ENCODE measurements at regions not wholly inside any gene's neighbourhood (a gene's known extent, or its start where the extent isn't known, plus 50 kb on each side); places are given as distances from the start of the nearest gene placed in this dataset.
"Not testable (repeated sequence)": the region's sequence is repeated elsewhere in the genome, so short reads cannot be mapped to it uniquely, and the experiment has no call there.

GRCh38 chr13:69649063-69649392 is 458.6 kb upstream of the ATXN8OS start:
- no peak for FAIRE-seq

GRCh38 chr13:69648340-69649062 is 459.1 kb upstream of the ATXN8OS start:
- FAIRE-seq = no peak

- no peak for FAIRE-seq
Observed at GRCh38 chr13:69644447-69644846, 463.2 kb upstream of the ATXN8OS start.

GRCh38 chr13:69641773-69642172 is 465.9 kb upstream of the ATXN8OS start:
- FAIRE-seq = no peak

DNA sequence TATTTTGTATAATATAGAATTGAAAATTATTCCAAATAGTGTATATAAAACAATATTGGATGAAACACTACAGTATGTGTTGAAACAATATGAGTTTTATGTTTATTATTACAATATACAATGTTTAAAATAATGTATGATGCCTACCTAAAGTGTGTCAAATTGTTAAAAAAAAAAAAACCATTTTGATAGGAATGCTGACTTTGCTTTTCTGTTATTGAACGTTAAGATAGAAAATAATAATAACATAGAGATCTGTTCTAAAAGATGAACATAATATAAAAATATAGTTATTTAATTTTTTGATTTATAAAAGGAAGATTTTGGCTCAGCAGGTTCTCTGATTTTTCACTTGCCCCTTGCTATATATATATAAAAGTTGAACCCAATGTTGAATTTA is 474.6 kb upstream of the ATXN8OS start:
- FAIRE-seq = no peak

DNA sequence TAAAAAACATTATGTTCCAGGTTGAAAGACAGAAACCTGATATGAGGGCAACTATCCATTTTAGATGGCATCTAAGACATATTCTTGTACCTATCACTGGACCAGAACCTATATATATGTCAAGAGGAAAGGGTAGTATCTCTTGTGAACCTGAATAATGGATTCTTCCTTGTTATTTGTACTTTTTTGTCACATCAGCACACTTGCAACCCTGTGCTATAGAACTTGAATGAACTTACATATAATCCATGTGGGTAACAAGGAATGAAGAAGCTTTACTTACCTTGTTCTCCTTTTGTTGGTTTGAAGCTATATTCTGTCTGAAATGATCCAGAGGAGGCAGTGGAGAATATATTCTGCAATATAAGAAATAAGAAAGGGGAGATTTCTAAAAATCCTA is 483.7 kb upstream of the ATXN8OS start:
- no peak for FAIRE-seq

DNA sequence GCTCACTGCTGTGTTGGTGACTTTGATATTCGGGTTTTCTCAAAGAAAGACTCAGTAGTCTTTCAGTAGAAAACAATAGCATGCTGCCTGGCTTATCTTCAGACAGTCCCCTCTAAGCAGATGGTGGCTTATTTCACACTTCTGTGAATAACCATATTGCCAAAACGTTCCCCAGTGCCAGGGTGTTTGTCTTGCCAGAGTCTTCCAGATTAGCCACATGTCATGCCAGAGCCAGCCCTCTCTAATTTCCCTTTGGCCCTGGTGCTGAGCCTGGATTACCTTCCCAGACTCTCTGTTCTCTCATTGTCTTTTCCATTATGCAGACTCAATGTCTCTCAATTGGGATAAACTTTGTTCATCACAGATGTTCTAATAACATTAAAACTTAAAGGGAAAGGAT is 488.0 kb upstream of the ATXN8OS start:
- no peak for FAIRE-seq

- FAIRE-seq = no peak
Observed at GRCh38 chr13:69618838-69619237, 488.8 kb upstream of the ATXN8OS start.

DNA sequence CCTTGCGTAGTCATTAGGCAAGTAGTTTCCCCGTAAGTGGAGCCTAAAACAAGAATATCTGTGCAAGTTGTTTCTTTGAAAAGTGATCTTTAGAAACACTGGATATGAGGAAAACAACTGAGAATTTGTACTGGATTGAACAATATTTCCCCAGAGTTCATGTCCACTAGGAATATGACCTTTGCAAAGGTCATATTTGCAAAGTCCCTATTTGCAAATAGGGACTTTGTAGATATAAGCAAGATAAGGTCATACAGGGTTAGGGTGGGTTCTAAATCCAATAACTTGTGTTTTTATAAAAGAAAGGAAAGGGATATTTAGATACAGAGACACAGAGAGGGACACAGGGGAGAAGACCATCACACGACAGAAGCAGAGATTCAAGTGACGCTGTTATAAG is 489.2 kb upstream of the ATXN8OS start:
- no peak for FAIRE-seq

GRCh38 chr13:69617587-69617986 is 490.0 kb upstream of the ATXN8OS start:
- FAIRE-seq = no peak

DNA sequence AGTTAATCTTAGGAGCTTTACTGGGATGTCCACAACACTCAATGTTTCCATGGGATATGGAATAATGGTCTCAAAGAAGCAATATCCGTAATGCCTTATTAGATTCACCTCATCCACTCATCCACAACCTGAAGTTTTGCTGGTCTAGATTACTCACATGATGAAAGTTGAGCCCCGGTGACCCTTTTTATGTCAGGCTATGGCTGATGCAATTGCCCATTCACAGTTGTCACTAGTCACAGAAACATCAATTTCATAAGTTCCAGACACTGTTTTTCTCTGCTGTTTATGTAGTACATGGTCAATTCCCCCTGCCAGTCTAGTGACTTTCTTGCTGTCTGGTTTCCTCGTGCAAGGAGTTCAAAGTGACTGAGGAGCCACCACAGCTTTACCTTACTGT is 491.2 kb upstream of the ATXN8OS start:
- FAIRE-seq = no peak

DNA sequence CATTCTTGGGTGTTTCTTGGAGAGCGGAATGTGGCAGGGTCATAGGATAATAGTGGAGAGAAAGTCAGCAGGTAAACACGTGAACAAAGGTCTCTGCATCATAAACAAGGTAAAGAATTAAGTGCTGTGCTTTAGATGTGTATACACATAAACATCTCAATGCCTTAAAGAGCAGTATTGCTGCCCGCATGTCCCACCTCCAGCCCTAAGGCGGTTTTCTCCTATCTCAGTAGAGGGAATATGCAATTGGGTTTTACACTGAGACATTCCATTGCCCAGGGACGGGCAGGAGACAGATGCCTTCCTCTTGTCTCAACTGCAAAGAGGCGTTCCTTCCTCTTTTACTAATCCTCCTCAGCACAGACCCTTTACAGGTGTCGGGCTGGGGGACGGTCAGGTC is 492.6 kb upstream of the ATXN8OS start:
- FAIRE-seq = not testable (repeated sequence)

- no peak for FAIRE-seq
Observed at GRCh38 chr13:69604698-69605097, 502.9 kb upstream of the ATXN8OS start.

DNA sequence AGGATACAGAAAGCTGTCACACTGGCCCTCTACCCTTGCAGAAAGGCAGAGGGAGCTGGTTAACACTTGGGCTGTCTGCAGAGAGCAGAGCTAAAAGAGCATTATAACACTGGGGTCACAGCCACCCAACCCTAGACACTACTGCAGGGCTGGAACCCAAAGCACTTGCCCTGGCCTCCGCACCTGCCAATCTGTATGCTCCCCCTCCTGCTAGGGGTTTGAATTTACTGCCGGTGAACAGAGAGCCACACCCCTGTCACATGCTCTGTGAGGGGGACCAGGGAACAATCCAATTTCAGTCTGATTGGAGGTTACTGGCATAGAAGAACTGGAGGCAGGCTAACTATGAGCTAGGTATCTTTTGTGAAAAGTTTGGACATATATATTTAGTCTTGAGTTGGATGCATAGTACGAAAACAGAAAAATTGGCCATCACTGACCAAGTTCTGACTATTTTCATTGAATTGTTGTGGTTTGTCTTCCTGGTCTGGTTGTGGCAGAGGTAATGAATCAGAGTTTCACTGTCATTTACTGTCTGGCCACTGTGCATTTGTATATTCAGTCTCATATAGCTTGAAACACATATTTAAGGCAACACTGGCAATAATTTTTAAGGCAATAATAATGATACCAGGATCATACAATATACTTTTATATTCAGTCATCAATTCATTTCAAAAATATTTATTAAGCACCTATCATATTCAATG is 504.3 kb upstream of the ATXN8OS start:
- FAIRE-seq = no peak

DNA sequence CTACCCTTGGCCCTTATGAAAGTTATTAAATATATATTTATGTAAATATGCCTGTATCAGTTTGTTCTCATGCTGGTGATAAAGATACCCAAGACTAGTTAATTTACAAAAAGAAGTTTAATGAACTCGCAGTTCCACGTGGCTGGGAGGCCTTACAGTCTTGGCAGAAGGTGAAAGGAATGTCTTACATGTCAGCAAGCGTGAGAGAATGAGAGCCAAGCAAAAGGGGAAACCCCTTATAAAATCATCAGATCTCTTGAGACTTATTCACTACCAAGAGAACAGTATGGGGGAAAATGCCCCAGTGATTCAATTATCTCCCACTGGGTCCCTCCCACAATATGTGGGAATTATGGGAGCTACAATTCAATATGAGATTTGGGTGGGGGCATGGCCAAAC is 506.0 kb upstream of the ATXN8OS start:
- no peak for FAIRE-seq

DNA sequence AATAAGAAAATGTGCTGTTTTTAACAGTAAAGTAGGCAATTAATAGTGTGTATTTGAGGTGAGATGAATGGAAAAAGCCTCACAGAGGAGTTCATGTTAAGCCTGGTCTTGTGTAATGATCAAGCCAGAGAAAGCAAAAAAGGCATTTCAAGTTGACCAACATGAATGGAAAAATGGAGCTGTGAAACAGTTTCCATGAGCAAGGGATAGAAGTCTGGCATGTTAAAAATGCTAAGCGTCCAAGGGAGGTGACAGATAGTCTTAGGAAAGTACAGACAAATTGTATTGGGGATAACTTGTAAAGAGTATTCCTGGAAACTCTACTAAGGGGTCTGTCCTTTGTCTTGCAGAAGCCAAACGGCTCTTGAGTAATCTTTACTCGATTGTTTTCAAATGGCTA is 506.8 kb upstream of the ATXN8OS start:
- no peak for FAIRE-seq

DNA sequence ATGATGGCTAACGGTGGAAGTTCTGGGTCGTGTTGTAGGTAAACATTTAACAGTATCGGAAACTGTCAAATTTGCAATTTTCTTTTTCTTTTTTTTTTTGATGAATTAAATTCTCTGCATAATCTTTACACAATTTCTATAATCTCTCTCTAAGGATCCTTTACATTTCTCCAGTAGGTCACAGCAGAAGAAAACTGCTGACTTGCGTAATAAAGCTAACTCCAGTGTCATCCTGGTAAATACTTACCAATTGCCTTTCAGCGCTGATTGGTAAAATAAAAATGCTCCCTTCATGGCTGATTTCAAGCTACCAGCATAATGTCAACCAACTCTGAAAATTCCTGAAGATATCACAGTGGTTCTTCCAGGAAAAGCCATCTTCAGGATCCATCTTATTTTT is 510.5 kb upstream of the ATXN8OS start:
- no peak for FAIRE-seq

DNA sequence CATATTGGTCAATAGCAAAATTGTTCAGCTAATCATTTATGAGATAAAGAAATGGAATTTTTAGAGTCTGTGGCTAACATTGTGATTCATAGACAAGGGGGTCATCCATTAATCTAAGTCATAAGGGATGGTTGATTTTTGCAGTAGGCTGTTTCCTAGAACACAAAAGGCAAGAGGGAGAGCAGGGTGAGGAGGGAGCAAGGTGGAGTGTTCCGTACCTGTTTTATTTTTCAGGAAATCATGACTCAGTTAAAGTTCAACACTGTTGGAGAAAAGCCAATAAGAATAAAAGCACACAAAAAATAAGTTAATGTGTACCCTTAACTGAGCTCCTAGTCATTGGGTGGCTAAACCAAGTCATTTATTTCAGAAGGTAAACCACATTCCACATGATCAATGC is 512.4 kb upstream of the ATXN8OS start:
- no peak for FAIRE-seq

DNA sequence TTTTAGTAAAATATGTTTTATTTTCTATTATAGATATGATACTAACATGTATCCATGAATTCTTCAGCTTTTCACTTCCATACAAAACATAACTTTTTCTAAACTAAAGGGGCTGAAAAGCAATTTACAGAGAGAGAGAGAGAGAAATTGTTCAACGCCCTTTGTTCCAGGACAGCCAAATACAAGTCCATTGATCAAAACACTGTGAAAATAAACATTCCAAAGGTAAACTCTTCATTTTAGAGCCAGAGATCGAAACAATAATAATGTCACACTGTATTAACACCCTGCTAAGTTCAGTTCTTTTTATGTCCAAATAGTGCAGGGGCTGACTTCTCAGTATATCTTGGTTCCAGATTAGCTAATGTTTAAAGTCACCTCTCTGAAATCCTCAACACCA is 516.2 kb upstream of the ATXN8OS start:
- no peak for FAIRE-seq

- no peak for FAIRE-seq
Observed at GRCh38 chr13:69589531-69590235, 517.9 kb upstream of the ATXN8OS start.

DNA sequence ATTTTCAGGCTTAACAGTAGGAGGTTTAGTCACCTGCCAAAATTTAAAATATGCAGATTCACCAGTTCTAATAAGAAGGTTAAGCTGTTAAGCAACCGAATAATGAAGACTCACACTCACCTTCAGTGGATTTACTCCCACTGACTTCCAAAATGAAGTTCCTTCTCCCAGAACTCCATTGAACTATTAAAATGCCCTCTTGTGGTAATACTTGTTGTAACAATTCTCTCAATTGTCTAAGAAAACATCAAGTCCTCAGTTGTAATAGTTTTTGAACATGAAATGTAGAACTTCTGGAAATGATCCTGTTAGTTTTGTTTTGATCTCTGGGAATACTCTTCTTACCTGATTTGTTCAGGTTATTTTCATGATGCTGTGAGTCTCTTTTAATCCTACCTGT is 522.0 kb upstream of the ATXN8OS start:
- no peak for FAIRE-seq

GRCh38 chr13:69580255-69580654 is 527.4 kb upstream of the ATXN8OS start:
- FAIRE-seq = no peak

DNA sequence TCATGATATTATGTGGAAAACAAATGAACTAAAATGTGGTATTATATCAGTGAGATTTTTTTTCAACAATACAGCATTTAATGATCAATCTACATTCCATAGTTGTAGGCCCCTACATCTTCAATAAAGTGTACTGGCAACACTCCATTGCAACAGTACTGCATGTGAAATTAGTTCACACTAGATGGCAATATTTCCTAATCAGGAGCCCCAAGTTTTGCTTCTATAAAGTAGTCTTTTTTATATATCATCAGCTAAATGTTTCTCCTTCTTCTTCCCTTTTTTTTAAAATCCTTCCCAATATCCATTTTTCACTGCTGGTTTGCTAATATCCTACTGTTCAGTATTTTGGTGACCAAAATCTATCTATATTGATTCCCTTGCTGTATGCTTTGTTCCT is 528.3 kb upstream of the ATXN8OS start:
- FAIRE-seq = no peak

- FAIRE-seq = no peak
Observed at GRCh38 chr13:69571606-69572323, 535.9 kb upstream of the ATXN8OS start.
